ENCODE measurements at regions not wholly inside any gene's neighbourhood (a gene's known extent, or its start where the extent isn't known, plus 50 kb on each side); places are given as distances from the start of the nearest gene placed in this dataset.

DNA sequence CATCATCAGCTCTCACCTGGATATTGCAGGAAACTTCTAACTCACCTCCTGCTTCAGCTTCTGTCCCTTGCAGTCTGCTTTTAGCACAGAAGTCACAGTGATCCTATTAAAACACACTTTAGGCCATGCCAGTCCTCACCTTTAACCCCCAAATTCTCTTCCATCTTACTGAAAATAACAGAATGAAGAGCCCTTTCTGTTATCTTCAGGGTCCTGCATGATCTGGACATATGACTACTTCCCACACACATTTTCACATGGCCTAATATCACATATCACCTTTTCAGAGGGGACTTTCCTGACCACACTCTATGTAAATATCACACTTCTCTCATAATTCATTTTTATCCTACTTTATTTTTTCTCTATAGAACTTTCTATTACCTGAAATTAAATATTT lies 550.6 kb upstream of the CLINT1 start:
- H3K4me1 Mint-ChIP-seq = no peaks in the 10 kb centered on the region
- H3K36me3 Mint-ChIP-seq (ENCODE audit: insufficient read depth) = no peaks in the 10 kb centered on the region
- no peak for DNase-seq (ENCODE audit: low spot score in 2 of 2)
- H3K4me3 Mint-ChIP-seq = no peak overlapping the region
- H3K27me3 Mint-ChIP-seq = peaks cover 9% of the 10 kb centered on the region
- peaks cover 4% of the 10 kb centered on the region for H3K9me3 Mint-ChIP-seq
- H3K27ac Mint-ChIP-seq (ENCODE audit: low read depth) = no peak overlapping the region
- ATAC-seq (replicated peaks; ENCODE audit: extremely low read depth, poor library complexity, severe bottlenecking) = no peak

DNA sequence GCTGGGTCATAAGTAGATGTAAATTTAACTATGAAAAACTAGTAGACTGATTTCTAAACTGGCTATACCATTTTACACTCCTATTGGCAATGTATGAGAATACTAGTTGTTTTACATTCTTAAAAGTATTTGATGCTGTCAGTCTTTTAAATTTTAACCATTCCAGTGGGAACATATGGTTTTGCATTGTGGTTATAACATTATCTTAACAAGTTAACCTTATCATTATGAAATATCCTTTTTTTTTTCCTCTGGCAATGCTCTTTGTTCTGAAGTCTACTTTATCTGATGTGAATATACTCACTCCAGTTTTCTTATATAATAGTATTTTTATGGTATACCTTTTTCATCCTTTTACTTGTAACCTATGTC lies 548.9 kb upstream of the CLINT1 start:
- no peak for ATAC-seq (replicated peaks; ENCODE audit: extremely low read depth, poor library complexity, severe bottlenecking)
- Mint-ChIP-seq H3K9me3 (peaks cover 14% of the 10 kb centered on the region), H3K4me3 (no peak overlapping the region), H3K27me3 (peaks cover 1% of the 10 kb centered on the region), H3K27ac (ENCODE audit: low read depth) (no peak overlapping the region), H3K36me3 (ENCODE audit: insufficient read depth) (no peaks in the 10 kb centered on the region), H3K4me1 (no peaks in the 10 kb centered on the region)
- DNase-seq (ENCODE audit: low spot score in 2 of 2) = no peak

DNA sequence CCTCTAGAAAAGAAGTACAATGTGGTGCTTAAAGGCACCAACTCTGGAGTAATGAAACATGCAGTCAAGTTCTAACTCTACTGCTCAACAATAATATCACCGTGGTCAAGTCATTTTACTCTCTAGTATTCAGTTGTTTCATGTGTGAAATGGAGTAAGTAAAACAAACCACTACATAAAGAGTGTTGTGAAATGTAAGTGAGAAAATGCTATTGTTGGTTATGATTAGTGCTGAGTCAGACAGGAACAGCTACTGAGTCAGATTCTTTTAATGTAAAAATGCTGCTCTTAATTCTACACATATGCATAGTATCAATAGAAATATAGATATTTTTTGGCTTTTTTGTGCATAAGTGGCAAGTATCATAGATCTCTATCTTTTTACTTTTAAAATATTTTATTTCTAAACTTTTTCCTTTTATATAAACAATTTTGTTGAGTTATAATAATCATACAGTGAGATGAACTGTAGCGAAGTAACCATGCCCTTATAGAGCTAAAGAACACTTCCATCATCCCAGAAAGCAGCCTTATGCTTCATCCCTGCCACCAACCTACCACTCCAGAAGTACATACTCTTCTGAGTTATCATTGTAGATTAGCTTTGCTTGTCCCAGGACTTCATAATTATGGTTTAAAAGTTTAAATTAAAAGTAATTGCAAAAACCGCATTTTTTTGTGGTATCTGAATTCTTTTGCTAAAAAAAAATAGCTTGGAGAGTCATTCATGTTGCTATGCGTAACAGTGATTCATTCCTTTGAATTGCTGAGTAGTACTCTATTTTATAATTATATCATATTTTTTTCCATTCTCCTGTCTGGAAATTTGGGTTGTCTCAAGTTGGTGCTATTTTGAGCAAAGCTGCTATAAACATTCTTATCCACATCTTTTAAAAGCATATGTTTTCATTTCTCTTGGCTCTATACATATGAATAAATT lies 548.2 kb upstream of the CLINT1 start:
- Mint-ChIP-seq H3K27me3 (no peaks in the 10 kb centered on the region), H3K27ac (ENCODE audit: low read depth) (no peak overlapping the region), H3K36me3 (ENCODE audit: insufficient read depth) (no peaks in the 10 kb centered on the region), H3K9me3 (peaks cover 15% of the 10 kb centered on the region), H3K4me3 (no peak overlapping the region), H3K4me1 (no peaks in the 10 kb centered on the region)
- no peak for DNase-seq (ENCODE audit: low spot score in 2 of 2)
- no peak for ATAC-seq (replicated peaks; ENCODE audit: extremely low read depth, poor library complexity, severe bottlenecking)

DNA sequence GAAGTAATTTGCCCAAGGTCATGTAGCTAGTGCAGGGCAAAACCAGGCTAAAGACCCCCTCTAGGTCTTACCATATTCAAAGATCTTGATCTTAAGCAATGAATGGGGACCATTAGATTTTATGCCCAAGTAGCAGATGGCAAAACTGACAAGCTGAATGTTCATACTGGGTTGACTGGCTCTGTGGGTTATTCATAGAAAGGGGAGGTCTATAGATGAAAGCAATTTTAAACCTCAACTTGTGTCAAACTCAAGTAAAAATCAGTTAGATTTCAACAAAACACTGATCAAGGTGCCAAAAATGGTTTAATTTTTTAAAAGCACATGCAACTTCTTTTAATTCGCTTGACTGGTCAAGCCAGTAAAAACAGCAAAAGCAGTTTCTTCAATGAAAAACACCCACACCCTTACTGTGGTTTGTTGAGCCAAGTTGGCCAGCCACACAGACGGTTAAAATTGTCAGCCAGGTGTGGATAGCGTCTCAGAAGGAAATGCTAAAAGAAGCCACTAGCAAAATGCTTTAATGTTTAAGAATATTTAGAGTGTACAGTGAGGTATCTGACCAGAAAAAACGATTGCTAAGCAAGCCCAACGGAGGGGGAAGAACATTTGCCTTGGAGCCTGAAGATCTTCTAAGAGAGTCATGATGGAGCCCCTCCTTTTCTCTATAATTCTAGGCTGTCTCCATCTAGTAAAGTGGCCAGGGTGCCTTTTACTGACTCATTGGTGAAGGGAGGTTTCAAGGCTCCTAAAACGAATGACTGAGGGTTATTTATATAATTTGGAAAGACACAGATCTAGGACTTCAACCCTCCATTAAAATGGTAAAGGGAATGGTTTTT lies 539.6 kb upstream of the CLINT1 start:
- Mint-ChIP-seq H3K36me3 (ENCODE audit: insufficient read depth) (no peaks in the 10 kb centered on the region), H3K27me3 (peaks cover 9% of the 10 kb centered on the region), H3K27ac (ENCODE audit: low read depth) (no peak overlapping the region), H3K4me3 (no peak overlapping the region), H3K4me1 (no peaks in the 10 kb centered on the region), H3K9me3 (peaks cover 15% of the 10 kb centered on the region)
- no peak for DNase-seq (ENCODE audit: low spot score in 2 of 2)
- ATAC-seq (replicated peaks; ENCODE audit: extremely low read depth, poor library complexity, severe bottlenecking) = no peak

DNA sequence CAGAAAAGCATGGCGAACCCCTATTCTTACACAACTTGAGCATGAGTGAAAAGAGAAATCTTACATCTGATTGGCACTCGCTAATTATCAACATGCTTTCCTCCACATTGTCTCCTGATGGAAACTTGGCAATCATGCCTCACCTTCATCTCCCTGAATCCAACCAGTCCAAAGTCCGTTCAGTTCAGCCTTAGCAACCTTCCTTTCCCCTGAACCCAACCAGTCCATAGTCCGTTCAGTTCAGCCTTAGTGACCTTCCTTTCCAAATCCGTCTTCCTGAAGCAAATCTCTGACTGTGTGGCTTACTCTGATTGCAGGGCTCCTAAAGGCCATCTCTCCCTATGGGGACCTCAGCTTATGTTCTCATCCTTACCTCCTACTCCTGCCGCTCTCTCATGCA lies 538.3 kb upstream of the CLINT1 start:
- Mint-ChIP-seq H3K27ac (ENCODE audit: low read depth) (no peak overlapping the region), H3K4me1 (no peaks in the 10 kb centered on the region), H3K4me3 (no peak overlapping the region), H3K36me3 (ENCODE audit: insufficient read depth) (no peaks in the 10 kb centered on the region), H3K27me3 (peaks cover 9% of the 10 kb centered on the region), H3K9me3 (peaks cover 6% of the 10 kb centered on the region)
- ATAC-seq (replicated peaks; ENCODE audit: extremely low read depth, poor library complexity, severe bottlenecking) = no peak
- DNase-seq (ENCODE audit: low spot score in 2 of 2) = no peak

DNA sequence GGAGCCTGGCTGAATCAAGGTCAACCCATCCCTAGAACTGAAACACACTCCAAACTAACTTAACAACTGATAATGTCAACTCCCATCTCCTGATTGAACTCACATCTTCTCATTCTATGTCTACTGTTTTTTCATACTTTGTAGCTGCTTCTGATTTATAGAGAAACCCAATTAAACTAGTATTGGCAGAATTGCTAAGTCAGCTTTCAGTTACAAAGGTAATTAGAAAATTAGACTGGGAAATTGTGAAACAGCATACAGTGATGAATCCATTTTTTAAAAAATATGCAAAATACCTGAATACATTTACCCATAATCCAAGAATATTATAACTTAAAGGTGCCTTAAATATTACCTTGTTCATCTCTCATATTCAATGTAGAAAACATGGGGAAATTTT lies 535.2 kb upstream of the CLINT1 start:
- no peak for ATAC-seq (replicated peaks; ENCODE audit: extremely low read depth, poor library complexity, severe bottlenecking)
- no peak overlapping the region for H3K27ac Mint-ChIP-seq (ENCODE audit: low read depth)
- H3K36me3 Mint-ChIP-seq (ENCODE audit: insufficient read depth) = no peaks in the 10 kb centered on the region
- H3K4me1 Mint-ChIP-seq = no peaks in the 10 kb centered on the region
- H3K9me3 Mint-ChIP-seq = no peaks in the 10 kb centered on the region
- DNase-seq (ENCODE audit: low spot score in 2 of 2) = no peak
- H3K27me3 Mint-ChIP-seq = peaks cover 9% of the 10 kb centered on the region
- no peak overlapping the region for H3K4me3 Mint-ChIP-seq

DNA sequence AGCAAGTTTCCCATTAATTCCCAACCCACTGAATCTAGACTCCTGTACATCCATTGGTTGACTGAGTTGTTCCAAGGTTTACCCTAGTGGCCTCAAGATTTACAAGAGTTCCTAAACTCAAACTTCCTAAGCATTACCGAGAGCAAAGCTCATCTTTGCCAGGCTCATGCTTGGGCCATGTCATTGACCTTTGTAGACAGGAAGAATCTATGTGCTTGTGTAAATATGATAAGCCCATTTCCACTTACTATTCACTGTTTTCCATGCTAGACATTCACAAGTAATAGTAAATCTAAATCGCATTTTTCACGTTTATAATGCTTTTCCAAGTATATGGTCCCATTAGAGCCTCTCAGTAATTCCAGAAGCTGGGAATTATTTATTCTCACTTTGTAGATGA lies 534.5 kb upstream of the CLINT1 start:
- no peak overlapping the region for H3K27ac Mint-ChIP-seq (ENCODE audit: low read depth)
- peaks cover 9% of the 10 kb centered on the region for H3K27me3 Mint-ChIP-seq
- ATAC-seq (replicated peaks; ENCODE audit: extremely low read depth, poor library complexity, severe bottlenecking) (no peak), DNase-seq (ENCODE audit: low spot score in 2 of 2) (no peak)
- H3K9me3 Mint-ChIP-seq = no peaks in the 10 kb centered on the region
- H3K4me1 Mint-ChIP-seq = no peaks in the 10 kb centered on the region
- no peak overlapping the region for H3K4me3 Mint-ChIP-seq
- H3K36me3 Mint-ChIP-seq (ENCODE audit: insufficient read depth) = no peaks in the 10 kb centered on the region

DNA sequence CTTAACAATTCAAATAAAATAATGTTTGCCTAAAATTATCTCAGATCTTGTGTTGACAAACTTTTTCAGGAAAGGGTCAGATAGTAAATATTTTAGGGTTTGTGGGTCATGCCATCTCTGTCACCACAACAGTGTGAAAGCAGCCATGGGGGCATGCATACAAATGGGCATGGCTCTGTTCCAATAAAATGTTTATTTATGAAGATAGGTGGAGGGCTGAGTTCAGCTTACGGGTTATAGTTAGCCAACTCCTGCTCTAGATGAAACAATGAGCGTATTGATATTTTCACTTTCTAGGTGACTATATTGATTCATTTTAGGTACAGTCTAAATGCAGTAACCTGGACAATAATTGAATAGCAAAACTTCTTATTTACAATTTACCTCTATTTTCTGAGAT lies 533.8 kb upstream of the CLINT1 start:
- Mint-ChIP-seq H3K27ac (ENCODE audit: low read depth) (no peak overlapping the region), H3K4me3 (no peak overlapping the region), H3K9me3 (no peaks in the 10 kb centered on the region), H3K27me3 (peaks cover 9% of the 10 kb centered on the region), H3K36me3 (ENCODE audit: insufficient read depth) (no peaks in the 10 kb centered on the region), H3K4me1 (no peaks in the 10 kb centered on the region)
- ATAC-seq (replicated peaks; ENCODE audit: extremely low read depth, poor library complexity, severe bottlenecking) = no peak
- no peak for DNase-seq (ENCODE audit: low spot score in 2 of 2)

DNA sequence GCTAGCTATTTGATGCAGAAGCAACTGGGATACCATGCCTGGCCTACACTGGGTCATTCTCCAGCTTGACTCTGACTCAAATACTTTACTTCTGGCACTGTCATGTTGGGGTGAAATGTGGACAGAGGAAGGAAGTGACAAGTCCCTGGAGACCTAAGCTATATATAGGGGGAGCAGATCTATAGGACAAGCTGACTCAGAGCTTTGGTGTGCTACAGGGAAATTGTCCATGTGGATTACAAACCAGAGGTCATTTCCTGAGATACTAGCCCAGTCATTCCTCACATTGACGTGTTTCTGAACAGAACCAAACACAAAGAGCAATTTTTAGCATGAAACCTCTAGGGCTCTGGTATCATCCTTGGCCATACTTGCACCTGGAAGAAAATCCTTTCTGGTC lies 531.6 kb upstream of the CLINT1 start:
- ATAC-seq (replicated peaks; ENCODE audit: extremely low read depth, poor library complexity, severe bottlenecking) = no peak
- Mint-ChIP-seq H3K27me3 (no peaks in the 10 kb centered on the region), H3K27ac (ENCODE audit: low read depth) (no peak overlapping the region), H3K4me3 (no peak overlapping the region), H3K36me3 (ENCODE audit: insufficient read depth) (no peaks in the 10 kb centered on the region), H3K9me3 (peaks cover 10% of the 10 kb centered on the region), H3K4me1 (no peaks in the 10 kb centered on the region)
- DNase-seq (ENCODE audit: low spot score in 2 of 2) = no peak

DNA sequence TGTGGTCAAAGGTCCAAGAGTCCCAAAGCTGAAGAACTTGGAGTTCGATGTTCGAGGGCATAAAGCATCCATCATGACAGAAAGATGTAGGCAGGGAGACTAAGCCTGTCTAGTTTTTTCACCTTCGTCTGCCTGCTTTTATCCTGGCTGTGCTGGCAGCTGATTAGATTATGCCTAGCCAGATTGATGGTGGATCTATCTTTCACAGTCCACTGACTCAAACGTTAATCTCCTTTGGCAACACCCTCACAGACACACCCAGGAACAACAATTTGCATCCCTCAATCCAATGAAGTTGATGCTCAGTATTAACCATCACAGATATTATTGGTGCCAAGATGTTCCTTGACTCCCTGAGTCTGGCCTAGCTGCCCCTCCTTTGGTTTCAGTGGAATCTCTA lies 530.8 kb upstream of the CLINT1 start:
- Mint-ChIP-seq H3K4me3 (no peak overlapping the region), H3K27me3 (no peaks in the 10 kb centered on the region), H3K4me1 (no peaks in the 10 kb centered on the region), H3K9me3 (peaks cover 10% of the 10 kb centered on the region), H3K36me3 (ENCODE audit: insufficient read depth) (no peaks in the 10 kb centered on the region), H3K27ac (ENCODE audit: low read depth) (no peak overlapping the region)
- DNase-seq (ENCODE audit: low spot score in 2 of 2) (no peak), ATAC-seq (replicated peaks; ENCODE audit: extremely low read depth, poor library complexity, severe bottlenecking) (no peak)

DNA sequence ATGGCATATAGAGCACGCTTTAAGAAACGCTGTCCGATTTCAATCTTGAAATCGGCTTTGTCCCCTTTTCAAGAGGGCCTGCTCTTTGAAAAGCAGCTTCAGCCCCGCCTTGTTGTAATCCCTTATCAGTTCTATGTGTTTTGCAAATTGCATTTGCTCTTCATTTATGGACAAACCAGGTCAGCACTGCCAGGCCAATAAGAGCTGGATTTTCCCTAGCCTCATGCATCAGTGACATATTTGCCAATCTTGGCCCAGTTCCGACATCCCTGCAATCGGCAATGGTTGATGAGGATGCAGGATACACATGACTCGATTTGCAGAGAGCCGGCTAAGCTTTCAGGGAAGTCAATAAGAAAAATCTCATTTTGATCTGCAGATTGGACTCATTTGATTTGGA lies 529.1 kb upstream of the CLINT1 start:
- no peaks in the 10 kb centered on the region for H3K27me3 Mint-ChIP-seq
- no peaks in the 10 kb centered on the region for H3K4me1 Mint-ChIP-seq
- no peak overlapping the region for H3K4me3 Mint-ChIP-seq
- no peak for DNase-seq (ENCODE audit: low spot score in 2 of 2)
- H3K27ac Mint-ChIP-seq (ENCODE audit: low read depth) = no peak overlapping the region
- no peaks in the 10 kb centered on the region for H3K36me3 Mint-ChIP-seq (ENCODE audit: insufficient read depth)
- H3K9me3 Mint-ChIP-seq = peaks cover 10% of the 10 kb centered on the region
- no peak for ATAC-seq (replicated peaks; ENCODE audit: extremely low read depth, poor library complexity, severe bottlenecking)

DNA sequence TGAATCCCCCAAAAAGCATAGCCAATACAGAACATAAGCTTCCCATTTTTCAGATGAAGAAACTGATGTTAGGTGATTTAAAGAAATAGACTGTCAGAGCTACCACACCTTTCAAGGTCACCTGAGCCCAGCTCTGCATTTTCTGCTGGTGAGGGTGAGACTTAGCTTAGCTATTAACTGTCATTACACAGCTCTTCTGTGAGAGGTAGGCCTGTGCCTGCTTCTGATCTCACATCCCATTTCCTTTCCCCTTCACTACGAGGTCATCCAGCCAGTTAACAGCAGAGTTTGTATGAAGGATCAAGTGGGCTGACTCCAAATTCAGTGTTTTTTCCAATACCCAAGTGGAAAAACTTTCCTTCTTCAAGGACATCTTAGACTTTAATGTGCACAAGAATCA lies 528.6 kb upstream of the CLINT1 start:
- Mint-ChIP-seq H3K4me3 (no peak overlapping the region), H3K4me1 (no peaks in the 10 kb centered on the region), H3K27me3 (no peaks in the 10 kb centered on the region), H3K27ac (ENCODE audit: low read depth) (no peak overlapping the region), H3K9me3 (peaks cover 10% of the 10 kb centered on the region), H3K36me3 (ENCODE audit: insufficient read depth) (no peaks in the 10 kb centered on the region)
- no peak for ATAC-seq (replicated peaks; ENCODE audit: extremely low read depth, poor library complexity, severe bottlenecking)
- DNase-seq (ENCODE audit: low spot score in 2 of 2) = no peak

DNA sequence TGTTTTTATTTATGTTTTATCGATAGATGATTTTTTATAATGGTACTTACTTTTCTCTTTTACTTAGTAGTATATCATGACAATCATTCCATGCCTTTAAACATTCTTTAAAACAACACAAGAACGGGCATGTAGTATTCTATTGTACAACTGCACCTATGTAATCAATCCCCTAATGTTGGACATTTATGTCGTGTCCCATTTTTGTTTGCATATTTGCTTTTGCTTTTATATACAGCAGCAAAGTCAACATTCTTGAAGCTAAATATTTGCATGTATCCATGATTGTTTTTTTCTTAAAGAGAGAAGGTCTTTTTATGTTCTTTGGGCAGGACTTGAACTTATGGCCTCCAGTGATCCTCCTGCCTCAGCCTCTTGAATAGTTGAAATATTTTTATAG lies 527.0 kb upstream of the CLINT1 start:
- Mint-ChIP-seq H3K9me3 (peaks cover 10% of the 10 kb centered on the region), H3K36me3 (ENCODE audit: insufficient read depth) (no peaks in the 10 kb centered on the region), H3K4me1 (no peaks in the 10 kb centered on the region), H3K27ac (ENCODE audit: low read depth) (no peak overlapping the region), H3K4me3 (no peak overlapping the region), H3K27me3 (no peaks in the 10 kb centered on the region)
- DNase-seq (ENCODE audit: low spot score in 2 of 2) (no peak), ATAC-seq (replicated peaks; ENCODE audit: extremely low read depth, poor library complexity, severe bottlenecking) (no peak)

Data from central memory CD8-positive, alpha-beta T cell (primary cell).